B cell (primary cell): ENCODE measurements at regions not wholly inside any gene's neighbourhood (a gene's known extent, or its start where the extent isn't known, plus 50 kb on each side); places are given as distances from the start of the nearest gene placed in this dataset.

Source experiments
- EZH2 ChIP-seq: IDR thresholded peaks from 2 replicates; pipeline ENCODE4 v1.6.1; 2012; ENCODE audit warnings: borderline replicate concordance, low read depth, mild to moderate bottlenecking, moderate library complexity, low read length; ENCODE audit not compliant: insufficient read depth, poor library complexity, severe bottlenecking
- TF ChIP-seq, protein P1 (sequence below): fragments of 200-600 bp; IDR thresholded peaks from one replicate; pipeline ENCODE4 v1.8.0; 2022; ENCODE audit warnings: antibody characterized with exemption, mild to moderate bottlenecking

GRCh38 chr20:40561187-40561586 lies 127.8 kb downstream of the MAFB start:
- no peak for TF ChIP-seq EZH2
- TF ChIP-seq, protein P1, sequence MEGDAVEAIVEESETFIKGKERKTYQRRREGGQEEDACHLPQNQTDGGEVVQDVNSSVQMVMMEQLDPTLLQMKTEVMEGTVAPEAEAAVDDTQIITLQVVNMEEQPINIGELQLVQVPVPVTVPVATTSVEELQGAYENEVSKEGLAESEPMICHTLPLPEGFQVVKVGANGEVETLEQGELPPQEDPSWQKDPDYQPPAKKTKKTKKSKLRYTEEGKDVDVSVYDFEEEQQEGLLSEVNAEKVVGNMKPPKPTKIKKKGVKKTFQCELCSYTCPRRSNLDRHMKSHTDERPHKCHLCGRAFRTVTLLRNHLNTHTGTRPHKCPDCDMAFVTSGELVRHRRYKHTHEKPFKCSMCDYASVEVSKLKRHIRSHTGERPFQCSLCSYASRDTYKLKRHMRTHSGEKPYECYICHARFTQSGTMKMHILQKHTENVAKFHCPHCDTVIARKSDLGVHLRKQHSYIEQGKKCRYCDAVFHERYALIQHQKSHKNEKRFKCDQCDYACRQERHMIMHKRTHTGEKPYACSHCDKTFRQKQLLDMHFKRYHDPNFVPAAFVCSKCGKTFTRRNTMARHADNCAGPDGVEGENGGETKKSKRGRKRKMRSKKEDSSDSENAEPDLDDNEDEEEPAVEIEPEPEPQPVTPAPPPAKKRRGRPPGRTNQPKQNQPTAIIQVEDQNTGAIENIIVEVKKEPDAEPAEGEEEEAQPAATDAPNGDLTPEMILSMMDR, result no peak
